ENCODE measurements at regions not wholly inside any gene's neighbourhood (a gene's known extent, or its start where the extent isn't known, plus 50 kb on each side); places are given as distances from the start of the nearest gene placed in this dataset.

DNA sequence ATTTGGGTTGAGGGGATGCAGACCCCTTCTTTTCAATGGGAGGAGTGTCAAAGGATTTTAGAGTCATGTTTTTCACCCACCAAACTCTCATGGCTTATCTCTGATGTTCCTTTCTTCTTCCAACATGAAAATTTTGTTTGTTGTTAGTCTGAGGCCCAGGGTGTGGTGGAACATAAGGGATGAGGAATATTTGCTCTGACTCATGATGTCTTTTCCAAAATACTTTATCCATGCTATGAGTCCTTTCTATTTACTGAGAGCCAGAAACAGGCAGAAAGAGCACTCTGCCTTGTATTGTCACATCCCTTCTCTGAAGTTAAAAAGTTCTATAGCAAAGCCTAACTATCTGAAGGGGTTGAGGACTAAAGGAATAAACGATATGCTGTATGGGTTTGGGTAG is 61.6 kb upstream of the GYPA start:
- DNase-seq = no peak

DNA sequence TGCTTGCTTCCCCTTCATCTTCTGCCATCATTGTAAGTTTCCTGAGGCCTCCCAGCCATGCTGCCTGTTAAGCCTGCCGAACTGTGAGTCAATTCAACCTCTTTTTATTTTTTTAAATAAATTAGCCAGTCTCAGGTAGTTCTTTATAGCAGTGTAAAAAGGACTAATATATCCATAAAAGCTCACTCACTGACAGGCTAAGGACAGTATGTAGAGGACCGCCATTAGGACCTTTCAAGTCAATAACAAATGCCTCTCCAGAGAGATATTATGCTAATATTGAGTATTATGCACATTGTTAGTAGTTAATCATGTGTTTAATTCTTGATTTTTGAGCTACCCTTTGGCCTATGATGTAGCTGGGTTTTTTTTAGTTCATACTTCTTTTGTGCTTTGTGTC is 62.6 kb upstream of the GYPA start:
- no peak for DNase-seq

DNA sequence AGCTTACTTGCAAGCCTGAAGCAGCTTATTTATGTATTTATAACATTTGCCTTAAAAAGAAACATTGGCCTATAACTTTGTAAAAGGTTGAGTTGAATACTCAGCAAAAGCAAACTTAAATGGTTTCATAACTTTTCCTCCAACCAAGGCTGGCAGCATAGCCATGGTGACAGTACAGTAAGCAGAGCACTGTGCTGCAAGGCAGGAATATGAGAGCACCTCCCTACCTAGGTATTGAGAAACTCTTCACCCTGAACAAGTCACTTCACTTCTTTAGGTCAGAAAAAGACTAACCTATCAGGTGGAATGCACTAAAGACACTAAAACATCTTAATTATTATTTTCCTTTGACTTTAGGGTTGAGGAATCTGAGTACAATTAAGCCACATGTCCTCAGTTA is 63.9 kb upstream of the GYPA start:
- no peak for DNase-seq

DNA sequence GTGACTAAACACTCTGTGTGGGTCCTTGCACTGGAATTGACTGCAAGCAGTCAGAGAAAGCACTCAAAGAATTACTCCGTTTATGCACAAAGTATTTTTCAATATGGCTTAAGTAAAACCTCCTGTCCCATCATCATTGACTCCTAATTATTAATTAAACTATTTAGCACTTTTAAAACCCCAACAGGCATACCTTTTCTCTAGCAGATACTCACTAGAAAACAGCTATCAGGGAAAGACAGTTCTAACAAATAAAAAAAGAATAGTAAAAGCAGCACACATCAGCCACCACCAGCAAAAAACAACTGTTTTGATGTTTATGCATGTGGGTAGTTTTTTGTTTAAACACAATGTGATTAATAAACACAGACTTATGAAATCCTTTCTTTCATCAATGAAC is 66.2 kb upstream of the GYPA start:
- DNase-seq = no peak

DNA sequence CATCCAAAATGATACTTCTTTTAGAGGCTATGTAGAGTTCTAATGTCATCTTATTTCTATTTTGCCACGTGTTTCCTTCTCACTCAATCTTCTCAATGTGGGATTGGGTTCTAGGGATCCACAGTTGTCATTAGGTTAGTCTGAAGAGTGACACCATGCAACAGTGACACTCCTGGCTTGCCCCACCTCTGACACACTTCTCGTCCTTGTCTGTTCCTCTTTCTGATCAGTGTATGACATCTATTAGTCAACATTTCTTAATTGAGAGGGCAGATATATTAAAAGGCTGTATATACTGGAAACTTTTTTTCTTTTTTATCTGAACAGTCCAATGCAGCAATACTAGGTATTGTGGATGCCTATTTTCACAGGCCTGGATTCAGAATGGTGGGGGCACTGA is 67.6 kb upstream of the GYPA start:
- no peak for DNase-seq

DNA sequence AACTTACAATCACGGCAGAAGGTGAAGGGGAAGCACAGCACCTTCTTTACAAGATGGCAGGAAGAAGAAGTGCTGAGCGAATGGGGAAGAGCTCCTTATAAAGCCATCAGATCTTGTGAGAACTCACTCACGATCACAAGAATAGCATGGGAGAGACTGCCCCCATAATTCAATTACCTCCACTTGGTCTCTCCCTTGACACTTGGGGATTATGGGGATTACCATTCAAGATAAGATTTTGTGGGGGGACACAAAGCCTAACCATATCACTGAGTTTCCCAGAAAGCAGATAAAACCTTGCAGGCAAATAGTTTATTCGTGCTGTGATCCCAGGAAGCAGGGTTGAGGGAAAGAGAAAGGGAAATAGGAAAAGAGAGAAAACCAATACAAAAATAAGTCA is 69.0 kb upstream of the GYPA start:
- DNase-seq = no peak

DNA sequence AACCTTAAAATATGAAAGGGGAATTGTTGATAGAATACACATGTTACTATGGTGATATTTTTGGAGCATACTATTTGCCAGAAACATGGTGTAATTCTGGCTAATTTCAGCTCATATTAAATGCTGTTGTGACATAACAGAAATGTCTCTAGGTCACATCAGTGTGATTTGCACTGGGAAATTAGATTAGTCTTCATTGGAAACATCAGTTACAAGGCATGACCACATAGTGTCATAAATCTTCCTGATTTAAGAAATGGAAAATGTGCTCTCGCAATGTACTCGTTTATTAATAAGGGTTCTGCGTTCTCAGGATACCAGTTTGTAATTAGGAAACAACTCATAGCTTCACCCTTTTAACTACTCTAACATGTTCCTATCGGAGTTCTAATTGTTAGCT is 72.9 kb upstream of the GYPA start:
- DNase-seq = no peak

DNA sequence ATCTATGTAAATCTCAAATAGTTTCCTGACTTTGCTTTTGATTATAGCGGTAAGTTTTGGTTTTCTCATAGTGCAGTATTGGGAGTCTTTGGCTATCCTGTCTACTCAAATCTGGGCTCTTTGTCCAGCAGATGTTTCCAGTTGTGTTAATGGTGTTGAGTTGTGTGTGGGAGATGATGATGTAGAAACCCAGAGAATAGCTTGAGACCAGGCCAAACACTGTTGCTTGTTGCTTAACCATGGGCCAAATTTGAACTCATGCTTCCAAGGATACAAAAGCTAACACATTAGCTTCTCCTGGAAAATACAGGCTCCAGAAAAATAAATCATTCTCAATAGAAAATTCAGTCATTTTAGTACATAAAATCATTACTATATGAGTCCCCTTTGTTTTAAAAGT is 82.6 kb upstream of the GYPA start:
- DNase-seq = no peak

DNA sequence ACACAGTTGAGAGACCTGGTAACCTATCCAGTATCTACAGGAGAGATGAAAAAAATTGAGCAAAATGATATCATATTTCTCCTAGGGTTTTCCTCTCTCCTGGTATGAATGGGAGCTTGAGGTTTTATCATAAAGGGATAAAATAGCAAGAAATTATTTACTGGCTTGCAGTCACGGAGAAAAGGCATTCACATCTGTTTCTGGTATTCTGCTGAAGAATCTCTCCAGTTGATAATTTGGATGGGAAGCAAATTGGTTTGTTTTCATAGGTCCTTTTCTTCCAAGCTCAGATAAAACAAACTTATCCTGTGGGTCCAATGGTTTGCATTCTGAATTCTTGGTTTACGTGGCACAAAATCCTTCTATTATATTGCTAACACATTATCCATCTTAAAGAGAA is 83.1 kb upstream of the GYPA start:
- no peak for DNase-seq

DNA sequence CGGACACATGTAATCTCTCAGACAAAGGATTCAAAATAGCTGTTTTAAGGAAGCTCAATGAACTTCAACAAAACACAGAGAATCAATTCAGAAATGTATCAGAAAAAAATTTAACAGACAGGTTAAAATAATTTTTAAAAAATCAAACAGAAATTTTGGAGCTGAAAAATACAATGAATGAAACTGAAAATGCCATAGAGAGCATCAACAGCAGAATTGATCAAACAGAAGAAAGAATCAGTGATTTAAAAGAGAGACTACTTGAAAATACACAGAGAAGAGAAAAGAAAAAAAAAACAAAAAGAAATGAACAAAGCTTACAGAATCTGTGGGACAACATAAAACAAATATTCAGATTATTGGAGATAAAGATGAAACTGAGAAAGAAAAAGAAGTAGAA is 118.8 kb upstream of the GYPA start:
- DNase-seq = no peak

DNA sequence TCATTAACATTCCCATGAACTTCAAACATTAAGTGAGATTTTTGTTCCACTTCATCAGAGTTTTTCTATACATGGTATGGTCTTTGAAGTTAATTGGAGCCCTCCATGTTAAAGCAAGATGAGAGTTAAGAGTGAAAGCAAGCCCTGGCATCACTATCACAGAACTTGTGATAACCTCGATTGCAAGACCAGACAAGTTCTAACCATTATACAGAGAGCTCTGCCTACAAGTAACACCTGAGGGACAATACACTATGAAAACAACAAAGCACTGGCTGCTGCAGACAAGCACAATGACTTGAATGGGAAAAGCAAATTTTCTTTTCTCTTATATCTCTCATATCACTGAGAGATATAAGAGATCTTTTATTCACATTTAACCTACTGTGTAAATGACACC is 126.6 kb upstream of the GYPA start:
- DNase-seq = no peak

DNA sequence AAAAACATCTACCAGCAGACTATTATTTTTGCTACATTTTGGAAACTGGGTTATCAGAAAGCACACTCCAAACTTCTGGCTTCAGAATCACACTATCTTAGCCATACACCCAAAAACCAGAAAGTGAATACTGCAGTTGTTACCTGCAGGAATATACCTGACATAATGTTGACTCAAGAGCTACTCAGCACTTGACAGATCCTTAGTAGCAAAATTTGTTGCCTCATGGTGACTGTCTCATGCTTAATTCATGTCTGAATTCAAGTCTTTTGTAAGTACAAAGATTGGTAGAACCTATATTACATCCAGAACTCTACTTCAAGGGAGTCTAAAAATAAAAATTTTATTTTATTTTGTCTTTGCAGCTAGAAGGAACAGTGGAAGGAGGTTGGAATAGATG is 140.2 kb upstream of the GYPA start:
- DNase-seq = no peak

DNA sequence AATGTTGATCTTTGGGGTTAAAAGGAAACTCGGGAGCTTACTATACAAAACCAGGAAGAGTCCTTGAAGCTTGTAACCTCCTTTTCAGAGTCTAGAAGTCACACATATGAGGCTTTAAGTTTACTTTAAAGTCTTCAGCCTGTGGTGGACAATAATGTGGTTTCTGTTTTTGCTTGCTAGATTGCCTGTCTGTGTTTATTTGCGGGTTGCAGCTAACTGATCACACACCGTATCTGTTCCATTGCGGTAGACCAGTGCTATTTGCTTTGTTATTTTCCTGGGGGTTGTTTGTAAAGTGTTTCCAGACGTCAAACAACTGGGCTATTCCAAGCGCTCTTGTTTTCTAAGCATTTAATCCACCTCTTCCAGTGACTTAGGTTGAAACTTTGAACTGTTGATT is 143.0 kb upstream of the GYPA start:
- no peak for DNase-seq

DNA sequence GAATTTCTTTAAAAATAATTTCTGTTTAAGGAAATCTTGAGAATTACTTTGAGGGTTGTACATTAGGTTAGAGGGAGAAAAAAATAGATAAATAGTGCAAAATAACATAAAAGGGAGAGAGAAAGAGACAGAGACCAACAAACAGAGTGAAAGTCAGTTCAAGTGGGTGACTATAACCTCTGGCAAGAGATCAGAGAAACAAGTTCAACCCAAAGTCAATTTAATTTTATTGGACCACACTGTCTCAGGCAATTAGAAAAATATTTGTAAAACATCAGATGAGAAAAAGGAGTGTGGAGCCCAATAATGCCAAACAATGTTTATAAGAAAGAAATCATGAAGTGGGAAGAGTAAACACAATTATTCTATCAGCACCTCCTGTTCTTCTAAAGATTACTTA is 143.5 kb upstream of the GYPA start:
- no peak for DNase-seq

DNA sequence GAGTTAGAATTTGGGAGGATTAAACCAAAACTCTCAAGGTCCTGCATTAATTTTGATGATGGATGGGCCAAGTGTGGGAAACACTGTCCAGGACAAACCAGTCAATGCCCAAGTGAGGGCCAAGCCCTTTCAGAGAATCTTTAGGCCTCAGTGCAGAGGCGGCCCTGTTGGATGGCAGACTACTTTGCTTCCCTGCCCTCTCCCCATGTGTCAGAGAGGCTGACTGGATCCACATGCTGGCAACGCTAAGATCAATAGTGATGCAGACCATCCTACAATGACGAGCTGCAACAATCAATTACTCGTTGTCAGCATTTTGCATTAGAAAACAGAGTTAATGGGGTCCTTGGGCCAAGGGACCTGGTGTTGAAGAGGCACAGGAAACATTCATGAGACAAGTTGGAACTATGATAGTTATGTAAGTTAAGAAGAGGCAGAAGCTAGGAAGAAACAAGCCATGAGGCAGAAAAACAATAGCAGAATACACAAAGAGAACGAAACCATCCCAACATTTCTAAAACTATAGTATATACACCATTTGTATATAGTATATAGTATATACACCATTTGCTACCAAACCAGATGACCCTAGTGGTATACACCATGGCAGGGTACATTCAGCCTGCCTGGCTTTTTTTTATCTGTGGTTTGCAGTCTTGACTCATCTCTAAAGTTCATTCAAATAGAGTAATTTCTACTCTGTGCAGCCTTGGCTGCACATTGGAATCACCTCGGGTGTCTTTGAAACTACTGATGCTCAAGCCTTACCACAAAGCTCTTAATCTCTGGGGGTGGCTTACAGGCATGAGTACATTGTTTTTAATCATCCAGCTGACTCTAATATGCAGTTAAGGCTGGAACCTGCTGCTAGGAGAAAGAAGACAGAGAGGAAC is 147.7 kb upstream of the GYPA start:
- DNase-seq = no peak

DNA sequence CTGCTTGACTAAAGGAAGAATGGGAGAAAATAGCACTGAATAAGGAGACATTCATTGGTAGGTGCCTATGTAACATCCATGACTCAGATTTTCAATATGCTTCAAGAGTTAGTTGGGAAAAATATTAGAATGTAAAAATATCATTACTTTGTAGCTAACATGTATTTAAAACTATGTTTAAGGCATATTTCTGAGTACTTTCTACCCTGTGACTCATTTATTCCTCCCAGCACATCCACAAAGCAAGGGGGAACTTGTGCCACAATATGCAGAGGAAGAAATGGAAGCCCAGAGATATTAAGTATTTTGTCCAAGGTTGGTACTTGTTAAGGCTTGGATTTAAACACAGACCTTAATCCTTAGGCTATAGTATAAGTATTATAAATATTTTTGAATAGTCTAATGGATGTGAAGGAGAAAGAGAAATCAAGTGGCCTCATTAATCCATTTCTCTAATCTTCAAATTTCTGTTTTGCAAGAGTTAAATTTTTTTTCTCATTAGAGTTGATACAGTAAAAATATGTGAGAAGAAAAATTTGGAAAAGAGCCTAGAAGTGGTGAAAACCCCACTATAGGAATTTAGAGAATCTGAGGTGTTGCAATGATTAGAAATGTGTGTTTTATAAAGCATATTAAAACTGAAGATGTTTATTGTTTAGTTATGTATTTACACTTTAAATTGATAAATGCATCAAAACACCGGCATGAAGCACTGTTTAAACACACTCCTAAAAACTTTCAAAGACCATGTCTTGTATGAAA is 149.3 kb upstream of the GYPA start:
- DNase-seq = no peak

DNA sequence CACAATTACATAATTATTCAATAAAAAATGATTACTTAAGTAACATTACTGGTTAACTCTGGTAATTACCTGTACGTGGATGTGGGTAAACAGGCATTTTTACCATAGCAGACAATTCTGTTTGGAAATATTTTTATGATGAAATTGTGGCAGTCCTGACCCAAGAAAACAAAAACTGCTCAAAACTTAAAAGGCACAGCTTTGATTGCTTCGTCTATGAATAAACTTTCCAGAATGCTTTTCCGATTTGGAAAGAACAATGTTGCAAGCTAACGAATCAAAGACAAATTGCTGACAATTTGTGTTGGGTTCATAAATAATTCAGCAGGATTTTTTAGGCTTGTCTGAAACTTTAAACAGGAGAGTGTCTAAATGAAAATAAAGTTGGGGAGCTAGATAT is 150.6 kb upstream of the GYPA start:
- no peak for DNase-seq

DNA sequence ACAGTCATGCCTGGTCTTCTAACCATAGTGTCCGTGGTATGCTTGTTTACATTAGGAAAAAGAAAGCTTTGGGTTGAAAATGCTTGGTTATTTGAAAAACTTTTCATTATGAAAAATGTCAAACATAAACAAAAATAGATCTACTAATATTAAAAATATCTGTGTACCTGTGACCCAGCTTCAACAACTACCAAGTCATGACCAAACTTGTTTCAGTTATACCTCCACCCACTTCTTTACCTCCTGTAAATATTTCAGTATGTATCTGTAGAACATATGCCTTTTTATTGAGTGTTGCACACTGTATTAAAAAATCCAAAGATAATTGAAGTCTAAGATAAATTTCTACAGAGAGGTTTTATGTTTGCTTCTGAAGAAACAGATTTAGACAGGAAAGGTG is 153.7 kb upstream of the GYPA start:
- DNase-seq = no peak

DNA sequence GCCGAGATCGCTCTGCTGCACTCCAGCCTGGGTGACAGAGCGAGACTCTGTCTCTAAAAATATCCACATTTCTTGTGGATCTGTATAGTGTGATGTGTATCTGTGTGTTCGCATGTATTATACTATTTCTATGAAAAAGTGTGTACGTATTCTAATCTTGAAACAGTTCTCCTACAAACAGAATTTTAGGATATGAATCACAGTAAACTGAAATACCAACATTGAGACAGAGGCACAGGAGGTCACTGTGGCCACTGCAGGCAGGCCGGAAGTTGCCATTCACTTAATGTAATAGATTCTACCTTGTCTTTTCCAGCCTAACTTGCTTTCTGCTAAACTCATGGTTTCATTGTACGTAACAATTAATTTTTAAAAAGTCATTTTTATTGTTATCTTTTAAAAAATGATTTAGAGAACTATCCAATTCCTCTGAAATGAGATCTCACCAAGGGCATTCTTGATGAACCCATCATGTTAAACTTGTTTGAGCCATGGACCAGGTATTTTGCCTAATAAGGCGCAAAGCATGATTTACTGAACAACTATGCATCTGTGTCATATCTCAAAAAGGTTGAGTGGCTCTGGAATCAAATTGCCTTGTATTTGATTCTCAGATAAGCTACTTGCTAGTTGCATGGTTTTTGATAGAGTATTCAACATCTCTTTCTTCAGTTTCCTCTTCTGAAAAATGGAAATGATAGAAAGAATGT is 154.9 kb upstream of the GYPA start:
- DNase-seq = no peak

DNA sequence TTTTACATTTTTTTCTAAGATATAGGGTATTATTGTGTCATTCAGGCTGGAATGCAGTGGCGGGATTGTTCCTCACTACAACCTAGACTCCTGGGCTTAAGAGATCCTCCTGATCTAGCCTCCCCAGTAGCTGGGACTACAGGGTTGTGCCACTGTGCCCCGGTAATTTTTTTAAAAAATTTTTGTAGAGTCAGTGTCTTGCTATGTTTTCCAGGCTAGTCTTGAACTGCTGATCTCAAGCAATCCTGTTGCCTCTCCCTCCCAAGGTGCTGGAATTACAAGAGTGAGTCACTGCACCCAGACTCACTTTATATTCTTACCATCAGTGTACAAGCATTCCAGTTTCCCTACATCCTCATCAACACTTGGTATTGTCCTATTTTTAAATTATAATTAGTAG is 156.4 kb upstream of the GYPA start:
- no peak for DNase-seq

DNA sequence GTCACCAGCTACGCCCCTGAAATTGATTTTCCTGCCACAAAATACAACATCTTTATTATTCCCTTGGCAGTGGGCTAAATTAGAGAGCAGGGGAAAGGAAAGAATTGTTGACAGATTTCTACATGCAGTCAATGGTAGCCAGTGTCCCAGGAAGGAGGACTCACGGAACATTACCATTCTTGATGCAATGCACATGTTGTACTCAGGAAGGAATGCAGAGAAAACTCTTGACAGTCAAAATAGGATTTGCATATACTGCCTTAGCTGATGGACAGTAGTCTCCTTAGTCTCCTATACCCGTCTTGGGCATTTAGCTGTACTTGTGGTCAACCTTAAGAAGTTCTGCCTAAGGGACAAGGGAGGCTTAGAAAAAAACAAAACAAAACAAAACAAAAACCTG is 158.0 kb upstream of the GYPA start:
- DNase-seq = no peak

DNA sequence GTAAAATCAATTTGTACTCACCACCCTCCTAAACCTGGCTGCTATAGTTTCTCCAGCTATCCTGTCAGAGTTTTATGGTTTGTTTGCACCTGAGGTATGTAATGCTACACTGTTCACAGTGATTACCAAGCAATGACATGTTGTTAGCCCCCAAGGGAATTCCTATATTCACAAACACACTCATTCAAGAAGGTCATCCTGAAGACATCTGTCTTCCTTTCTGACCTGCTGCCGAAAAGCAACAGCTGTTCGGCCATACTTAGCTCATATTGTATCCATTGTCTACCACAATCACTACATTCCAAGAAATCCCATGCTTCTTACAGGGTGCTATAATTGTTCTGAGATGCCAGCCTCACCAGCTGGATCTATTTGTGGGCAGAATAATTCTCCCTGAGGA is 160.1 kb upstream of the GYPA start:
- DNase-seq = no peak

DNA sequence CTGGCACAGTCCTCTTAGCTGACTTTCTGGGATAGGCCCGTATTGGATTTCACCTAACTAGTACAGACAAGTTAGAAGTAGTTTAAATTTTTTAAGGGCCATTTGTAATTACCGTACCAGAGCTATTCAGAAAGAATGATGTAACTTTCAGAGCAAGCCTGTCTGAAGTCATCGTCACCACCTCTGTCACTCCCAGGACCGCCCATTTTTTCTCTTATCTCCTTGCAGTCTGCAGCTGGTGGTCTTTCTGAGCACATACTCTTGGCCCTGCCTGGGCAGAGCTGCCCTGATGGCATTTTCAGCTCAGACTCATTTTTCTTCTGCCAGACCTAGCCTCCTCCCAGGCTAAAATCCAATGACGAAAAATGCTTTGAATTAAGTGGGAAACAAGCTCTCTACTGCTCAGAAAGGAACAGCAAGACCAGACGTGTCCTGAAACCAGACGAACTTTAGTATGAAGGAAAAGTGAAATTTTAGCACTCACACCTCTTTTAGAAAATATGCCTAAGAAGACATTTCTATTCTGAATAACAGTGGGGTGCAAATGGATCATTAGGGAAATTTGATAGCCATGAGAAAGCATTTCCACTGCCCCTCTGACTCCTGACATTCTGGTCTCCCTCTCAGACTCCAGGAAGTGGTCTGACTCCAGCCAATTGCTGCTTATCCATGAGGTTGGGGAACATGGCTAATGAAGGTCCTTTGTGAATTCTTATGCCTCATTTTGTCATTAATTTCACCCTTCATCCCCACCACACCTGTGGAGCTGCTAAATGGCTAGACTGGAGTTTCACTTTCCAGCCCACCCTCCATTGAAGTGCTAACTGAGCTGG is 162.4 kb upstream of the GYPA start:
- no peak for DNase-seq
